Omental fat pad (tissue), 3 donors: ENCODE measurements at regions not wholly inside any gene's neighbourhood (a gene's known extent, or its start where the extent isn't known, plus 50 kb on each side); places are given as distances from the start of the nearest gene placed in this dataset.
"Not testable (repeated sequence)": the region's sequence is repeated elsewhere in the genome, so short reads cannot be mapped to it uniquely, and the experiment has no call there.

Source experiments
- ATAC-seq: fragments of 150-250 bp; one replicate; pipeline ENCODE4 v1.9.1; 2016; ENCODE audit warnings: mild to moderate bottlenecking, moderate library complexity; ENCODE audit not compliant: low FRiP score
- DNase-seq: peaks from one replicate; pipeline ENCODE4 v3.0.0-alpha.2; 2019; ENCODE audit warnings: low spot score
- CTCF ChIP-seq, 3 donors: fragments of 450-650 bp; IDR thresholded peaks; one replicate each; pipeline ENCODE4 v1.5.1; 2016 to 2017; ENCODE audit warnings: antibody characterized with exemption in 3 of 3, mild to moderate bottlenecking in 3 of 3, moderate library complexity in 2 of 3

GRCh38 chr13:89407357-89407756, 1736.2 kb downstream of the SLITRK5 start:
- ATAC-seq (no peak), DNase-seq (no peak)
- TF ChIP-seq CTCF (IDR thresholded peaks at IDR 0.05): no peak

- no peak for ATAC-seq
- no peak for DNase-seq
- TF ChIP-seq CTCF (IDR thresholded peaks at IDR 0.05): no peak
Measured at GRCh38 chr13:89432997-89433396, 1761.8 kb downstream of the SLITRK5 start.

- ATAC-seq, DNase-seq: not testable (repeated sequence)
Measured at GRCh38 chr13:89434624-89435023, 1763.5 kb downstream of the SLITRK5 start.

GRCh38 chr13:89454681-89455080, 1783.5 kb downstream of the SLITRK5 start:
- DNase-seq: no peak
- ATAC-seq: no peak
- TF ChIP-seq CTCF (IDR thresholded peaks at IDR 0.05): no peak

GRCh38 chr13:89455225-89455624, 1784.1 kb downstream of the SLITRK5 start:
- no peak for DNase-seq
- ATAC-seq: no peak
- TF ChIP-seq CTCF (IDR thresholded peaks at IDR 0.05): no peak

GRCh38 chr13:89455741-89456140, 1784.6 kb downstream of the SLITRK5 start:
- no peak for DNase-seq
- no peak for TF ChIP-seq CTCF (IDR thresholded peaks at IDR 0.05)
- no peak for ATAC-seq

- DNase-seq (no peak), ATAC-seq (no peak)
- no peak for TF ChIP-seq CTCF (IDR thresholded peaks at IDR 0.05)
Measured at GRCh38 chr13:89457977-89458376, 1786.8 kb downstream of the SLITRK5 start.

GRCh38 chr13:89458456-89458855, 1787.3 kb downstream of the SLITRK5 start:
- DNase-seq (no peak), ATAC-seq (no peak)
- no peak for TF ChIP-seq CTCF (IDR thresholded peaks at IDR 0.05)

- DNase-seq, ATAC-seq: not testable (repeated sequence)
Measured at GRCh38 chr13:89460895-89461294, 1789.7 kb downstream of the SLITRK5 start.
